Stomach (tissue), 8 donors: ENCODE measurements at regions not wholly inside any gene's neighbourhood (a gene's known extent, or its start where the extent isn't known, plus 50 kb on each side); places are given as distances from the start of the nearest gene placed in this dataset.

Experiments used
- DNase-seq, 2 donors: peaks; one replicate each; pipeline versions ENCODE4 v3.0.0 to v3.0.0-alpha.2; 2013 to 2019
- H3K27ac ChIP-seq, 5 donors: fragments of 200-600 bp in 4 of 5; sonication (generic) in 4 of 5; one replicate each; pipeline ENCODE4 v1.5.1; 2013 to 2019; ENCODE audit warnings: mild to moderate bottlenecking in 1 of 5, moderate library complexity in 1 of 5
- H3K27me3 ChIP-seq, 3 donors: fragments of 200-600 bp; sonication (generic); one replicate each; pipeline ENCODE4 v1.5.1; 2017 to 2019; ENCODE audit warnings: mixed run types in 1 of 3
- H3K36me3 ChIP-seq, 4 donors: fragments of 200-600 bp; sonication (generic); 1 replicate in 3 of 4; 2 replicates in 1 of 4; pipeline ENCODE4 v1.5.1; 2016 to 2019
- H3K4me1 ChIP-seq, 4 donors: fragments of 200-600 bp; sonication (generic); one replicate each; pipeline ENCODE4 v1.5.1; 2016 to 2019
- H3K4me3 ChIP-seq, 4 donors: fragments of 200-600 bp; sonication (generic) in 3 of 4; one replicate each; pipeline ENCODE4 v1.5.1; 2016 to 2019; ENCODE audit warnings: mild to moderate bottlenecking in 1 of 4
- H3K9me3 ChIP-seq, 4 donors: fragments of 200-600 bp; sonication (generic); one replicate each; pipeline ENCODE4 v1.5.1; 2016 to 2019
- CTCF ChIP-seq, 7 experiments: fragments of 450-650 bp in 4 of 7; fragments of 200-600 bp in 3 of 7; sonication (generic) in 3 of 7; IDR thresholded peaks; one replicate each; pipeline ENCODE4 v1.5.1; 2016 to 2019; ENCODE audit warnings: antibody characterized with exemption in 7 of 7, control low read depth in 2 of 7, mild to moderate bottlenecking in 1 of 7
- EP300 ChIP-seq: sonication (generic); formaldehyde crosslinking; IDR thresholded peaks from one replicate; pipeline ENCODE4 v1.6.1; 2017; ENCODE audit warnings: antibody characterized with exemption
- POLR2A ChIP-seq, 4 donors: fragments of 450-650 bp; IDR thresholded peaks; one replicate each; pipeline ENCODE4 v1.6.1; 2016; ENCODE audit warnings: antibody characterized with exemption in 4 of 4, control low read depth in 2 of 4, mild to moderate bottlenecking in 1 of 4, moderate library complexity in 1 of 4
- POLR2AphosphoS5 ChIP-seq, 3 donors: sonication (generic); formaldehyde crosslinking; IDR thresholded peaks; one replicate each; pipeline ENCODE4 v1.6.1; 2016; ENCODE audit warnings: antibody characterized with exemption in 3 of 3
- WGBS, 5 donors: extraction: QIAGEN DNeasy Blood & Tissue Kit in 3 of 5; methylation state at CpG; one replicate each; pipeline versions ENCODE4 v1.1.5 to v1.1.7; 2013 to 2018; 5-methylcytosine and 5-hydroxymethylcytosine counted together
- intact Hi-C: fragments of 100-400 bp; cut with DNase I; formaldehyde crosslinking; loops from one replicate; pipeline ENCODE4 v1.15.1; 2023; ENCODE audit warnings: low total_unique reads
- small RNA-seq, 4 donors: library from RNA; depleted of rRNA; stranded (forward); fragments of <200 nt; gene quantifications; one replicate each; pipeline ENCODE3, GENCODE V24; 2016
- donor health status: healthy with polysubstance abuse.
- donor health status: Bipolar disorder and iron deficiency.
- donor health status: healthy.

GRCh38 chr1:209527372-209527771, 56.1 kb upstream of the CAMK1G start:
- Histone ChIP-seq H3K4me1 (peaks cover 4 to 18% (median 16%) of the 10 kb centered on the region in 4 donors), H3K36me3 (no peaks in the 10 kb centered on the region), H3K27me3 (no peaks in the 10 kb centered on the region), H3K9me3 (no peaks in the 10 kb centered on the region), H3K27ac (no peak overlapping the region), H3K4me3 (no peak overlapping the region)
- no peak for DNase-seq
- intact Hi-C loops: no loop called here
- 66 to 87% (median 84%) methylated on average over 2 of the region's 2 CpGs for WGBS, 5 donors
- TF ChIP-seq POLR2A (IDR thresholded peaks at IDR 0.05): no peak
- TF ChIP-seq CTCF (IDR thresholded peaks at IDR 0.05): no peak
- no peak for TF ChIP-seq POLR2AphosphoS5 (IDR thresholded peaks at IDR 0.05)
- no peak for TF ChIP-seq EP300

DNA sequence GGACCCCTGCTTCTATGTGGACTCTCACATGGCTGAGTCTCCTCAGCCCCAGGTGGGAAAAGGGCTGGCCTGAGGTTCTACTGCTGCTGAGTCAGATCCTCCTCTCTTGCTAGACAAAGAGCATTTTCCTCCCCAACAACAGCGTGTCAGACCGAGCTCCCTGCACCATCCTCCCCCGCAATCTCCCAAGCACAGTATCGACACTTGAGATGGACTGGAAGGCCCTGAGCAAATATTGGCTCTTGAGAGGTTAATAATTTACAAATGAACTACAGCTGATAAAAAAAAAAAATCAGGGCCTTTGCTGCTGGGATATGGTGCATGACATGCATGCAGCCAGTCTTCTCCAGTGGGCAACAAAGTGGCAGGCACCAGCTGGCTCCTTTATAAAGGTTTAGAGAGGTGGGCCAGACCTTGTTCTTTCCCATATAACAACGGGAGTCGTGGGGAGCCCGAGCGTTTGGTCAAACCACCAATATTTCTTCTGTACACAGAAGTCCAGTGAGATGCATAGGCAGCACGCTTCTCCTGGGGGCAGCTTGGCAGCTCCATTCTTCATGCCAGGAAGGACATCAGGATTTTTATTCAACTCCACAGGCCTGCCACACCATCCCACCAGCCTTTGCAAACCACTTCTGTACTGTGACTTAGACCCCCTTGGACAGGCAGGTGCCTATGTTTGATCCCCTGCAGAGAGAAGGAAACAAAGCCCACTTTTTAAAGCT, 55.4 kb upstream of the CAMK1G start:
- Histone ChIP-seq H3K9me3 (no peaks in the 10 kb centered on the region), H3K4me3 (no peak overlapping the region), H3K27ac (no peak overlapping the region), H3K27me3 (no peaks in the 10 kb centered on the region), H3K36me3 (no peaks in the 10 kb centered on the region), H3K4me1 (peaks cover 4 to 18% (median 16%) of the 10 kb centered on the region in 4 donors)
- peak; percentile 35 to 72 for DNase-seq
- WGBS, 5 donors: 21 to 54% (median 40%) methylated on average over 9 of the region's 9 CpGs
- TF ChIP-seq POLR2AphosphoS5 (IDR thresholded peaks at IDR 0.05): peak in 2 of 3 donors; percentile 7 to 16
- no peak for TF ChIP-seq POLR2A (IDR thresholded peaks at IDR 0.05)
- intact Hi-C loops: no loop called here

DNA sequence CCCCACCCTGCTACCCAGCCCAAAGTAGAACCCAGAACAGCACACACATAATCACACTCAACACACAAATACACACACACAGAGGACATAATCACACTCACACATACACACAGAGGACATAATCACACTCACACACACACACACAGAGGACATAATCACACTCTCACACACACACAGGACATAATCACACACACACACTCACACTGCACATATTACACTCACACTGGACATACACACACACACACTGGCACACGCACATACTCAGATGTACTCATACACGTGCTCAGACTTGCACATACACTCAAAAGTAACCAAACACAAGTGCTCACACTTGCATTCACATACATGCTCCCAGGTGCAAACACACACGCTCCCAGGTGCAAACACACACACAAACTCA, 54.3 kb upstream of the CAMK1G start:
- 58 to 100% (median 79%) methylated on average over 2 to 3 of the region's 3 CpGs for WGBS, 5 donors
- peaks cover 4 to 18% (median 16%) of the 10 kb centered on the region in 4 donors for H3K4me1 ChIP-seq

DNA sequence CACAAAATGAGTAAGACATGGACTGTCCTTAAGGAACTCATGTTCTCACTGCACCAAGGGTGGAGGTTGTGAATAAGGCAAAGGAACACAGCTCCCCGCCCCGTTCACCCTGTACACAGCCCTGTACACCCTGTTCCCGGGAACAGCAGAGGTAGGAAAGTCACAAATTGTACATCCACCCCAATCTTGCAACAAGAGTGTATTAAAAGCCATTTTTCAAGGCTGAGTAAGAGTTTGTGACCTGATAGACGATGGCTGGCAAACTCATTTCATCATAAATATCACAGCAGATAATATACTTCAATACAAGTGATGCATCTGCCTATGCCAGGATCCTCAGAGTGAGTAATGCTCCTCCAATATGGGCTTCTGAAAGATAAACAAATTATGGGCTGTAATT, 52.5 kb upstream of the CAMK1G start:
- intact Hi-C loops: no loop called here
- TF ChIP-seq CTCF (IDR thresholded peaks at IDR 0.05) (no peak), POLR2AphosphoS5 (IDR thresholded peaks at IDR 0.05) (no peak), EP300 (no peak), POLR2A (IDR thresholded peaks at IDR 0.05) (no peak)
- Histone ChIP-seq H3K9me3 (no peaks in the 10 kb centered on the region), H3K36me3 (no peaks in the 10 kb centered on the region), H3K27ac (no peak overlapping the region), H3K4me3 (no peak overlapping the region), H3K4me1 (peaks cover 4 to 18% (median 16%) of the 10 kb centered on the region in 4 donors), H3K27me3 (no peaks in the 10 kb centered on the region)
- 36 to 71% (median 44%) methylated on average over 4 of the region's 4 CpGs for WGBS, 5 donors
- peak in 1 of 2 donors; percentile 41 for DNase-seq

More for the DNA sequence above, 54.3 kb upstream of the CAMK1G start:
- no peak for TF ChIP-seq EP300
- intact Hi-C loops: no loop called here
- H3K4me3 ChIP-seq: no peak overlapping the region
- H3K27ac ChIP-seq: no peak overlapping the region
- DNase-seq: no peak
- no peaks in the 10 kb centered on the region for H3K9me3 ChIP-seq
- no peaks in the 10 kb centered on the region for H3K27me3 ChIP-seq
- no peaks in the 10 kb centered on the region for H3K36me3 ChIP-seq

DNA sequence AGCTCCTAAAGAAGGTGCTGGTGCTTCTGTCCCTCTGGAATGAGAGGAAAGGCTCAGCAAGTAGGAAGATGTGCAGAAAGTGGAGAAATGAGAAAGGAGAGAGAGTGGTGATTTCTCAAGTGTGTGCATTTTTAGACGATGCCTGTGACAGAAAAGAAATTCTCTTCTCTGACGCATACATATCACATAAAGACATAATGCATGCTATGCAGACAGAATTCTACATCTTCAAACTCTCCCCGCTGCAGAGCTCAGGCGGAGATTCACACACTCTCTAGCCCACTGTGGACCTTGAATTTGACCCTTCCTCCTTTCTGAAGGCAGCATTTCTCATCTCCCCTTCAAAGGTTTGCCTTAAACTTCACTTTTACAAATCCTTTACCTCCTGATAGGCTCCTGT, 52.0 kb upstream of the CAMK1G start:
- Histone ChIP-seq H3K27me3 (no peaks in the 10 kb centered on the region), H3K4me3 (no peak overlapping the region), H3K27ac (no peak overlapping the region), H3K4me1 (peaks cover 4 to 18% (median 16%) of the 10 kb centered on the region in 4 donors), H3K36me3 (no peaks in the 10 kb centered on the region), H3K9me3 (no peaks in the 10 kb centered on the region)
- no peak for DNase-seq
- TF ChIP-seq CTCF (IDR thresholded peaks at IDR 0.05) (no peak), POLR2A (IDR thresholded peaks at IDR 0.05) (no peak), POLR2AphosphoS5 (IDR thresholded peaks at IDR 0.05) (no peak), EP300 (no peak)
- intact Hi-C loops: no loop called here
- WGBS, 5 donors: 82 to 96% (median 87%) methylated on average over 4 of the region's 4 CpGs

Small RNA genes lying in the stretch of these regions (small RNA-seq; reads per million reads assigned to genes)
- gene AC104465.1: 0 reads per million in 4 donors
